ENCODE measurements at regions not wholly inside any gene's neighbourhood (a gene's known extent, or its start where the extent isn't known, plus 50 kb on each side); places are given as distances from the start of the nearest gene placed in this dataset.

DNA sequence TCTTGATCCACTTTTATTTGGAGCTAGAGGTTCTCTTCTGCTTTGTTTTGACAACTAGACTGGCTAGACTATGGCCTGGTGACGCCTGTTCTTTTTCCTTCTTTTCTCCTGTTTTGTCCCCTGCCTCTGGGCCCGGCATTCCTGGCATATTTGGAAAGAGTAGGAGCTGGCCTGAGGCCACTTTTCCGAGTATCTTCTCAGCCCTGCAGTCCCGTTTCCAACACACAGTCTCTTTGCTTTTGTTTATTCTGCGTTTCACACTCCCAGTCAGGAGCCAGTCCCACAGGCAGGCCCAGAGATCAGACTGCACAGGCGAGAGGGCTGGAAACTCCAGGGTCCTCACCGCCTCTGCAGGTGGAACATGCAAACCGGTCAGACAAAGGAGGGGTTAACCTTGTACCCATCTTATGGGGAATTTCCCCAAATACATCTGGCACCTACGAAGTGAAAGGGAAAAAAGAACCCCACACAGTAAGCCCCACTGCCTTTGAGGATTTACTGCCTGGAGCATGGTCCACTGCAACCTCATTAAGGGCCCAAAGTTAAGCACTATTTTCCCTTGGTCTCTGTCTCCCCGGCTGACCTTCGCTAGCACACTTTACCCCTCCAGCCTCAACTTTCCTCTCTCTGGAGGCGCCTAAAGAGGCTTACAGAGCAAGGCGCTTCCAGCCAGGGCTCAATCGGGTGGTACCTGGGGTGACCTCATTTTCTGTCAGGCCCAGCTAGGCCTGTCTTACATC lies 141.1 kb downstream of the TOMM20 start:
- TF ChIP-seq, protein P1, sequence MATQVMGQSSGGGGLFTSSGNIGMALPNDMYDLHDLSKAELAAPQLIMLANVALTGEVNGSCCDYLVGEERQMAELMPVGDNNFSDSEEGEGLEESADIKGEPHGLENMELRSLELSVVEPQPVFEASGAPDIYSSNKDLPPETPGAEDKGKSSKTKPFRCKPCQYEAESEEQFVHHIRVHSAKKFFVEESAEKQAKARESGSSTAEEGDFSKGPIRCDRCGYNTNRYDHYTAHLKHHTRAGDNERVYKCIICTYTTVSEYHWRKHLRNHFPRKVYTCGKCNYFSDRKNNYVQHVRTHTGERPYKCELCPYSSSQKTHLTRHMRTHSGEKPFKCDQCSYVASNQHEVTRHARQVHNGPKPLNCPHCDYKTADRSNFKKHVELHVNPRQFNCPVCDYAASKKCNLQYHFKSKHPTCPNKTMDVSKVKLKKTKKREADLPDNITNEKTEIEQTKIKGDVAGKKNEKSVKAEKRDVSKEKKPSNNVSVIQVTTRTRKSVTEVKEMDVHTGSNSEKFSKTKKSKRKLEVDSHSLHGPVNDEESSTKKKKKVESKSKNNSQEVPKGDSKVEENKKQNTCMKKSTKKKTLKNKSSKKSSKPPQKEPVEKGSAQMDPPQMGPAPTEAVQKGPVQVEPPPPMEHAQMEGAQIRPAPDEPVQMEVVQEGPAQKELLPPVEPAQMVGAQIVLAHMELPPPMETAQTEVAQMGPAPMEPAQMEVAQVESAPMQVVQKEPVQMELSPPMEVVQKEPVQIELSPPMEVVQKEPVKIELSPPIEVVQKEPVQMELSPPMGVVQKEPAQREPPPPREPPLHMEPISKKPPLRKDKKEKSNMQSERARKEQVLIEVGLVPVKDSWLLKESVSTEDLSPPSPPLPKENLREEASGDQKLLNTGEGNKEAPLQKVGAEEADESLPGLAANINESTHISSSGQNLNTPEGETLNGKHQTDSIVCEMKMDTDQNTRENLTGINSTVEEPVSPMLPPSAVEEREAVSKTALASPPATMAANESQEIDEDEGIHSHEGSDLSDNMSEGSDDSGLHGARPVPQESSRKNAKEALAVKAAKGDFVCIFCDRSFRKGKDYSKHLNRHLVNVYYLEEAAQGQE (IDR thresholded peaks at IDR 0.05; ENCODE audit: insufficient replicate concordance, low read depth), result no peak
- TF ChIP-seq POLR2AphosphoS5 (IDR thresholded peaks at IDR 0.05; ENCODE audit: low read depth) (no peak), GABPA (IDR thresholded peaks at IDR 0.05; ENCODE audit: low read depth) (no peak), SPI1 (IDR thresholded peaks at IDR 0.05; ENCODE audit: borderline replicate concordance, low read depth) (no peak)
- TF ChIP-seq, protein P2, sequence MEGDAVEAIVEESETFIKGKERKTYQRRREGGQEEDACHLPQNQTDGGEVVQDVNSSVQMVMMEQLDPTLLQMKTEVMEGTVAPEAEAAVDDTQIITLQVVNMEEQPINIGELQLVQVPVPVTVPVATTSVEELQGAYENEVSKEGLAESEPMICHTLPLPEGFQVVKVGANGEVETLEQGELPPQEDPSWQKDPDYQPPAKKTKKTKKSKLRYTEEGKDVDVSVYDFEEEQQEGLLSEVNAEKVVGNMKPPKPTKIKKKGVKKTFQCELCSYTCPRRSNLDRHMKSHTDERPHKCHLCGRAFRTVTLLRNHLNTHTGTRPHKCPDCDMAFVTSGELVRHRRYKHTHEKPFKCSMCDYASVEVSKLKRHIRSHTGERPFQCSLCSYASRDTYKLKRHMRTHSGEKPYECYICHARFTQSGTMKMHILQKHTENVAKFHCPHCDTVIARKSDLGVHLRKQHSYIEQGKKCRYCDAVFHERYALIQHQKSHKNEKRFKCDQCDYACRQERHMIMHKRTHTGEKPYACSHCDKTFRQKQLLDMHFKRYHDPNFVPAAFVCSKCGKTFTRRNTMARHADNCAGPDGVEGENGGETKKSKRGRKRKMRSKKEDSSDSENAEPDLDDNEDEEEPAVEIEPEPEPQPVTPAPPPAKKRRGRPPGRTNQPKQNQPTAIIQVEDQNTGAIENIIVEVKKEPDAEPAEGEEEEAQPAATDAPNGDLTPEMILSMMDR (IDR thresholded peaks at IDR 0.05; ENCODE audit: insufficient read depth, low read length), result no peak

Measured in HL-60 (cell line).